Panc1 (cell line): ENCODE measurements at regions not wholly inside any gene's neighbourhood (a gene's known extent, or its start where the extent isn't known, plus 50 kb on each side); places are given as distances from the start of the nearest gene placed in this dataset.
A peak's percentile ranks its signal among the peaks of the same experiment; 100 is the strongest.

Source experiments
- ATAC-seq: fragments of 200-7000 bp; cut with Tn5 transposase; 2 replicates; pipeline ENCODE4 v1.9.1; 2020; ENCODE audit warnings: mild to moderate bottlenecking, moderate library complexity
- BruUV-seq: library from RNA; stranded (reverse); fragments of 400-500 nt; replicated peaks from 2 replicates; lab custom pipeline; 2021; lab: Mats Ljungman, UMichigan
- CTCF ChIA-PET: fragments of 300-600 bp; sonication (Branson Sonifier 250); formaldehyde crosslinking; loops from one replicate; lab custom pipeline; 2022; ENCODE audit warnings: antibody characterized with exemption; lab: Charles Lee
- POLR2A ChIA-PET: fragments of 300-600 bp; sonication (Branson Sonifier 250); formaldehyde crosslinking; loops from one replicate; lab custom pipeline; 2022; ENCODE audit warnings: antibody characterized with exemption; lab: Charles Lee
- DNase-seq: peaks from one replicate; pipeline ENCODE4 v3.0.0-alpha.2; 2010; ENCODE audit warnings: low read depth, low spot score
- H3K27ac ChIP-seq: 2 replicates; pipeline ENCODE4 v1.5.1; 2011; ENCODE audit warnings: mild to moderate bottlenecking, low read length, inconsistent platforms
- H3K27me3 ChIP-seq: fragments of 200-500 bp; sonication (Bioruptor generic); 2 replicates; pipeline ENCODE4 v1.6.0; 2014; ENCODE audit warnings: low read length, inconsistent platforms; ENCODE audit not compliant: control insufficient read depth, insufficient read depth
- H3K36me3 ChIP-seq: fragments of 200-500 bp; sonication (Bioruptor generic); 2 replicates; pipeline ENCODE4 v1.5.1; 2014; ENCODE audit warnings: inconsistent platforms, mild to moderate bottlenecking, low read length, moderate library complexity; ENCODE audit not compliant: control insufficient read depth, insufficient read depth
- H3K4me1 ChIP-seq: 2 replicates; pipeline ENCODE4 v1.5.1; 2011; ENCODE audit warnings: inconsistent platforms, mild to moderate bottlenecking, low read length, moderate library complexity; ENCODE audit not compliant: control insufficient read depth, insufficient read depth
- H3K4me3 ChIP-seq, 2 experiments: 2 replicates each; pipeline ENCODE4 v1.5.1; 2011 to 2012; ENCODE audit warnings: low read depth in 2 of 2, low read length in 2 of 2, mild to moderate bottlenecking in 2 of 2, inconsistent platforms in 1 of 2, moderate library complexity in 1 of 2
- H3K9me3 ChIP-seq: fragments of 200-500 bp; sonication (Bioruptor generic); 2 replicates; pipeline ENCODE4 v1.5.1; 2014; ENCODE audit warnings: low read depth, mild to moderate bottlenecking, inconsistent platforms, low read length, moderate library complexity; ENCODE audit not compliant: control insufficient read depth, insufficient read depth
- POLR2AphosphoS5 ChIP-seq: IDR thresholded peaks from 2 replicates; pipeline ENCODE4 v1.6.1; 2012; ENCODE audit warnings: mild to moderate bottlenecking, low read depth, low read length, moderate library complexity
- SIN3A ChIP-seq: IDR thresholded peaks from 2 replicates; pipeline ENCODE4 v1.6.1; 2012; ENCODE audit warnings: low read depth, mild to moderate bottlenecking, low read length, moderate library complexity, borderline replicate concordance; ENCODE audit not compliant: insufficient read depth
- TCF7L2 ChIP-seq: IDR thresholded peaks from 2 replicates; pipeline ENCODE4 v1.6.1; 2011; ENCODE audit warnings: mild to moderate bottlenecking, low read depth, low read length, inconsistent platforms
- in situ Hi-C: cut with HindIII; loops from 2 replicates; pipeline ENCODE4 v1.10.0; 2016; ENCODE audit warnings: low sequenced_read_pairs, low pct_unique_long_range_greater_than_20kb
- intact Hi-C: fragments of 100-400 bp; cut with micrococcal nuclease; formaldehyde crosslinking; loops from one replicate; pipeline ENCODE4 v1.10.0; 2022; ENCODE audit not compliant: unreplicated experiment
- TF ChIP-seq, protein P1 (sequence below), 2 experiments: IDR thresholded peaks; 2 replicates each; pipeline ENCODE4 v1.6.1; 2011 to 2012; ENCODE audit warnings: low read depth in 2 of 2, control low read depth in 1 of 2, low read length in 1 of 2, mild to moderate bottlenecking in 1 of 2, moderate library complexity in 1 of 2; ENCODE audit not compliant: insufficient read depth in 1 of 2
- TF ChIP-seq, protein P2 (sequence below): fragments of 450-650 bp; IDR thresholded peaks from 2 replicates; pipeline ENCODE4 v1.5.1; 2017; ENCODE audit warnings: mild to moderate bottlenecking

DNA sequence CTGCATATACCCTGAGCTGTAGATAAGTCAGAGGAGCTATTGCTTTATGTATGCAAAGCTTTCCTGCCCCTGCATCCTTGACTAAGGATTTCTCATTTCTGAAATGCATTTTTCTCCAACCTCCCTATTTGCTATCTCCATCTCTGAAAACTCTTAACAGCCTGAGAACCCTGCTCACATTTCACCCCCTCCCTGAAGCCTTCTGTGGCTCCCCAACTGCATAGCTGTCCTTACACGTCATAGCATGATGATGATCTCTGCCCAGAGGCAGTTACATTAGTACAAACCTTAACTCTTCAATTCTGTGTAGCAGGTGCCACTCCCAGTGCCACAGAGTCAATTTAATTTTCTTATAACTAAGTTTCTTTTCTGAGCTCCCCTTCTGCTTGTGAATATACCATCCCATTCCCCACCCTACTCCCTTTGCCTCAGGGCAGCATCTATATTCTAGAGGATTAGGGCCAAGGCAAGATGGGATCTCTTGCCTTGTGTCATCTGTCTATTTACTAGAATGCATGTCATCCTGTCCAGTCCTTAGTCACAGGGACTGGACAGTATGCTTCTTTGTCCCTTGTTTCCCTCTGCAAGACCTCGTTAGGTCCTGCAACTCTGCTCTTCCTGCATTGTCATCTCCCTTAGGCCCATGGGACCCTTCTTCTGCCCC lies 149.7 kb upstream of the SPRY4 start:
- BruUV-seq: no TSS peak
- Histone ChIP-seq H3K36me3 (no peaks in the 10 kb centered on the region), H3K4me3 (no peak overlapping the region), H3K9me3 (peaks cover 6% of the 10 kb centered on the region; the same call in 1 of the 2 replicates), H3K27ac (no peak overlapping the region), H3K27me3 (no peaks in the 10 kb centered on the region), H3K4me1 (peaks cover 10% of the 10 kb centered on the region; the same call in 1 of the 2 replicates)
- ATAC-seq: no peak
- DNase-seq: no peak
- ChIA-PET CTCF (no interaction called here), POLR2A (no interaction called here)
- TF ChIP-seq, protein P1, sequence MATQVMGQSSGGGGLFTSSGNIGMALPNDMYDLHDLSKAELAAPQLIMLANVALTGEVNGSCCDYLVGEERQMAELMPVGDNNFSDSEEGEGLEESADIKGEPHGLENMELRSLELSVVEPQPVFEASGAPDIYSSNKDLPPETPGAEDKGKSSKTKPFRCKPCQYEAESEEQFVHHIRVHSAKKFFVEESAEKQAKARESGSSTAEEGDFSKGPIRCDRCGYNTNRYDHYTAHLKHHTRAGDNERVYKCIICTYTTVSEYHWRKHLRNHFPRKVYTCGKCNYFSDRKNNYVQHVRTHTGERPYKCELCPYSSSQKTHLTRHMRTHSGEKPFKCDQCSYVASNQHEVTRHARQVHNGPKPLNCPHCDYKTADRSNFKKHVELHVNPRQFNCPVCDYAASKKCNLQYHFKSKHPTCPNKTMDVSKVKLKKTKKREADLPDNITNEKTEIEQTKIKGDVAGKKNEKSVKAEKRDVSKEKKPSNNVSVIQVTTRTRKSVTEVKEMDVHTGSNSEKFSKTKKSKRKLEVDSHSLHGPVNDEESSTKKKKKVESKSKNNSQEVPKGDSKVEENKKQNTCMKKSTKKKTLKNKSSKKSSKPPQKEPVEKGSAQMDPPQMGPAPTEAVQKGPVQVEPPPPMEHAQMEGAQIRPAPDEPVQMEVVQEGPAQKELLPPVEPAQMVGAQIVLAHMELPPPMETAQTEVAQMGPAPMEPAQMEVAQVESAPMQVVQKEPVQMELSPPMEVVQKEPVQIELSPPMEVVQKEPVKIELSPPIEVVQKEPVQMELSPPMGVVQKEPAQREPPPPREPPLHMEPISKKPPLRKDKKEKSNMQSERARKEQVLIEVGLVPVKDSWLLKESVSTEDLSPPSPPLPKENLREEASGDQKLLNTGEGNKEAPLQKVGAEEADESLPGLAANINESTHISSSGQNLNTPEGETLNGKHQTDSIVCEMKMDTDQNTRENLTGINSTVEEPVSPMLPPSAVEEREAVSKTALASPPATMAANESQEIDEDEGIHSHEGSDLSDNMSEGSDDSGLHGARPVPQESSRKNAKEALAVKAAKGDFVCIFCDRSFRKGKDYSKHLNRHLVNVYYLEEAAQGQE (IDR thresholded peaks at IDR 0.05; ENCODE audit: insufficient read depth in 1 of 2, low read depth in 2 of 2, low read length in 1 of 2): no peak
- TF ChIP-seq SIN3A: no peak
- TF ChIP-seq TCF7L2: no peak
- TF ChIP-seq, protein P2, sequence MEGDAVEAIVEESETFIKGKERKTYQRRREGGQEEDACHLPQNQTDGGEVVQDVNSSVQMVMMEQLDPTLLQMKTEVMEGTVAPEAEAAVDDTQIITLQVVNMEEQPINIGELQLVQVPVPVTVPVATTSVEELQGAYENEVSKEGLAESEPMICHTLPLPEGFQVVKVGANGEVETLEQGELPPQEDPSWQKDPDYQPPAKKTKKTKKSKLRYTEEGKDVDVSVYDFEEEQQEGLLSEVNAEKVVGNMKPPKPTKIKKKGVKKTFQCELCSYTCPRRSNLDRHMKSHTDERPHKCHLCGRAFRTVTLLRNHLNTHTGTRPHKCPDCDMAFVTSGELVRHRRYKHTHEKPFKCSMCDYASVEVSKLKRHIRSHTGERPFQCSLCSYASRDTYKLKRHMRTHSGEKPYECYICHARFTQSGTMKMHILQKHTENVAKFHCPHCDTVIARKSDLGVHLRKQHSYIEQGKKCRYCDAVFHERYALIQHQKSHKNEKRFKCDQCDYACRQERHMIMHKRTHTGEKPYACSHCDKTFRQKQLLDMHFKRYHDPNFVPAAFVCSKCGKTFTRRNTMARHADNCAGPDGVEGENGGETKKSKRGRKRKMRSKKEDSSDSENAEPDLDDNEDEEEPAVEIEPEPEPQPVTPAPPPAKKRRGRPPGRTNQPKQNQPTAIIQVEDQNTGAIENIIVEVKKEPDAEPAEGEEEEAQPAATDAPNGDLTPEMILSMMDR: no peak
- no peak for TF ChIP-seq POLR2AphosphoS5
- intact Hi-C loops (no loop called here), in situ Hi-C loops (no loop called here)

DNA sequence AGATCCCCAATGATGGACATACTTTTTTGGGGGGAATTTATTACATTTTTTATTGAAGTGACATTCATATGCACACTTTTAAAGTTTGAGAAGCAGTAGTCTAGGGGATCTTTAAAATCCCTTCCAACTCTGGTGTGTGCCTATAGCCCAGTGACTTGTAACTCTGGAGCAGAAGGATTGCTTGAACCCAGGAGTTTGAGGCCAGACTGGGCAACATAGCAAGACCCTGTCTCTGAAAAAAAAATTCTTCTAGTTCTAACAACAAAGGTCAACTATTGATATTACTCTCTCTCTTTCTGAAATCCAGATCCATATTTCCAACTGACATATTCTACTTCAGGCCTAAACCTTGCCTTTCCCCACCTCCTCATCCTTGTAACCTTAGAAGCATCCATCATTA lies 148.2 kb upstream of the SPRY4 start:
- CTCF ChIA-PET: no interaction called here

More for the DNA sequence above, 148.2 kb upstream of the SPRY4 start:
- TF ChIP-seq, protein P2: no peak
- TF ChIP-seq, protein P1 (IDR thresholded peaks at IDR 0.05; ENCODE audit: insufficient read depth in 1 of 2, low read depth in 2 of 2, low read length in 1 of 2): no peak
- TF ChIP-seq POLR2AphosphoS5 (no peak), SIN3A (no peak), TCF7L2 (no peak)
- no peaks in the 10 kb centered on the region for H3K27me3 ChIP-seq
- DNase-seq (no peak), ATAC-seq (no peak)
- no peaks in the 10 kb centered on the region for H3K9me3 ChIP-seq
- H3K36me3 ChIP-seq: no peaks in the 10 kb centered on the region
- H3K27ac ChIP-seq: peak overlapping the region; percentile 64
- in situ Hi-C loops (no loop called here), intact Hi-C loops (no loop called here)
- POLR2A ChIA-PET: no interaction called here
- BruUV-seq: no TSS peak
- H3K4me3 ChIP-seq: no peak overlapping the region
- H3K4me1 ChIP-seq: peaks cover 10% of the 10 kb centered on the region; the same call in 1 of the 2 replicates
